Stomach (tissue), 4 donors: ENCODE measurements at regions not wholly inside any gene's neighbourhood (a gene's known extent, or its start where the extent isn't known, plus 50 kb on each side); places are given as distances from the start of the nearest gene placed in this dataset.

Experiments
- EP300 ChIP-seq: sonication (generic); formaldehyde crosslinking; IDR thresholded peaks from one replicate; pipeline ENCODE4 v1.6.1; 2017; ENCODE audit warnings: antibody characterized with exemption
- POLR2AphosphoS5 ChIP-seq, 3 donors: sonication (generic); formaldehyde crosslinking; IDR thresholded peaks; one replicate each; pipeline ENCODE4 v1.6.1; 2016; ENCODE audit warnings: antibody characterized with exemption in 3 of 3
- TF ChIP-seq, protein P1 (sequence below), 7 experiments: fragments of 450-650 bp in 4 of 7; fragments of 200-600 bp in 3 of 7; sonication (generic) in 3 of 7; IDR thresholded peaks; one replicate each; pipeline ENCODE4 v1.5.1; 2016 to 2019; ENCODE audit warnings: antibody characterized with exemption in 7 of 7, control low read depth in 2 of 7, mild to moderate bottlenecking in 1 of 7

DNA sequence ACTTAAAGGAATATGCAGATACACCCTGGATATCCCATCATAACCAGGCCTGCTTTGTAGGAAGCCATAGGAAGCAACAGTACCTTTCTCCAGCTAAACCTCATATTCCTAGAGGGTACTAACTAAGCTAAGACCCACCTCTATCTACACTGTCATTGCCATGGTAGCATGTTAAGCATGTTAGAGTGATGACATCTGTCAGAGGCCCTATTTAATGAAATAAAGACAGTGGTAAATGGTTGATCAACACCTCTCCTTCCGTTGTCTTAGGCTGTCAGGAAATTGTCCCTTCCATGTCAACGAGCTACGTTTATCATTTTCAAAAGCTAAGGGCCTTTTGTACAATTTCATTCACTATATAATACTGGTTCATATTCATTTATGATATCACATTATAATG lies 251.1 kb upstream of the PSMD7 start:
- TF ChIP-seq, protein P1, sequence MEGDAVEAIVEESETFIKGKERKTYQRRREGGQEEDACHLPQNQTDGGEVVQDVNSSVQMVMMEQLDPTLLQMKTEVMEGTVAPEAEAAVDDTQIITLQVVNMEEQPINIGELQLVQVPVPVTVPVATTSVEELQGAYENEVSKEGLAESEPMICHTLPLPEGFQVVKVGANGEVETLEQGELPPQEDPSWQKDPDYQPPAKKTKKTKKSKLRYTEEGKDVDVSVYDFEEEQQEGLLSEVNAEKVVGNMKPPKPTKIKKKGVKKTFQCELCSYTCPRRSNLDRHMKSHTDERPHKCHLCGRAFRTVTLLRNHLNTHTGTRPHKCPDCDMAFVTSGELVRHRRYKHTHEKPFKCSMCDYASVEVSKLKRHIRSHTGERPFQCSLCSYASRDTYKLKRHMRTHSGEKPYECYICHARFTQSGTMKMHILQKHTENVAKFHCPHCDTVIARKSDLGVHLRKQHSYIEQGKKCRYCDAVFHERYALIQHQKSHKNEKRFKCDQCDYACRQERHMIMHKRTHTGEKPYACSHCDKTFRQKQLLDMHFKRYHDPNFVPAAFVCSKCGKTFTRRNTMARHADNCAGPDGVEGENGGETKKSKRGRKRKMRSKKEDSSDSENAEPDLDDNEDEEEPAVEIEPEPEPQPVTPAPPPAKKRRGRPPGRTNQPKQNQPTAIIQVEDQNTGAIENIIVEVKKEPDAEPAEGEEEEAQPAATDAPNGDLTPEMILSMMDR (IDR thresholded peaks at IDR 0.05): no peak
- no peak for TF ChIP-seq POLR2AphosphoS5 (IDR thresholded peaks at IDR 0.05)
- TF ChIP-seq EP300: no peak
